ENCODE measurements at regions not wholly inside any gene's neighbourhood (a gene's known extent, or its start where the extent isn't known, plus 50 kb on each side); places are given as distances from the start of the nearest gene placed in this dataset.

DNA sequence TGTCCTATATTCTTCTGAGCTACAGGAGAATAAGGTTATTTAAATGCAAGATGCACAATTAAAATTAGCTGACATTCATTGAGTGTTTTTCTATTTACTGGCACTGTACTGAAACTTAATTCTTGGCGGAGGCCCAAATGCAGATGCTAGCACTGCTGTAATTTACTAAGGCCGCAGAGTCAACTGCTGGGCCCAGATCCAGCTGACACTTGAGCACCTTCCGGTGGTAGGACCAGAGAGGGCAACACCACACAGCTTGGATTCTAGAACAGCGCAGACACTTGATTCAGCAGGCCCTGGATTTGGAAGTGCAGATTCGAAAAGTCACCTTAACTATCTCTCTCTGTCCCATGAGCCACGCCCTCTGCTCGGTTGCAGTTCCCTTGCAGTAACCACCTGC is 228.6 kb upstream of the TMEM72 start:
- TF ChIP-seq, protein P1, sequence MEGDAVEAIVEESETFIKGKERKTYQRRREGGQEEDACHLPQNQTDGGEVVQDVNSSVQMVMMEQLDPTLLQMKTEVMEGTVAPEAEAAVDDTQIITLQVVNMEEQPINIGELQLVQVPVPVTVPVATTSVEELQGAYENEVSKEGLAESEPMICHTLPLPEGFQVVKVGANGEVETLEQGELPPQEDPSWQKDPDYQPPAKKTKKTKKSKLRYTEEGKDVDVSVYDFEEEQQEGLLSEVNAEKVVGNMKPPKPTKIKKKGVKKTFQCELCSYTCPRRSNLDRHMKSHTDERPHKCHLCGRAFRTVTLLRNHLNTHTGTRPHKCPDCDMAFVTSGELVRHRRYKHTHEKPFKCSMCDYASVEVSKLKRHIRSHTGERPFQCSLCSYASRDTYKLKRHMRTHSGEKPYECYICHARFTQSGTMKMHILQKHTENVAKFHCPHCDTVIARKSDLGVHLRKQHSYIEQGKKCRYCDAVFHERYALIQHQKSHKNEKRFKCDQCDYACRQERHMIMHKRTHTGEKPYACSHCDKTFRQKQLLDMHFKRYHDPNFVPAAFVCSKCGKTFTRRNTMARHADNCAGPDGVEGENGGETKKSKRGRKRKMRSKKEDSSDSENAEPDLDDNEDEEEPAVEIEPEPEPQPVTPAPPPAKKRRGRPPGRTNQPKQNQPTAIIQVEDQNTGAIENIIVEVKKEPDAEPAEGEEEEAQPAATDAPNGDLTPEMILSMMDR (IDR thresholded peaks at IDR 0.05; ENCODE audit: insufficient read depth, low read depth, low read length, missing control alignments) = no peak
- no peak overlapping the region for H3K4me3 ChIP-seq (ENCODE audit: low read depth, low read length)
- no peak for DNase-seq (ENCODE audit: low read depth)

DNA sequence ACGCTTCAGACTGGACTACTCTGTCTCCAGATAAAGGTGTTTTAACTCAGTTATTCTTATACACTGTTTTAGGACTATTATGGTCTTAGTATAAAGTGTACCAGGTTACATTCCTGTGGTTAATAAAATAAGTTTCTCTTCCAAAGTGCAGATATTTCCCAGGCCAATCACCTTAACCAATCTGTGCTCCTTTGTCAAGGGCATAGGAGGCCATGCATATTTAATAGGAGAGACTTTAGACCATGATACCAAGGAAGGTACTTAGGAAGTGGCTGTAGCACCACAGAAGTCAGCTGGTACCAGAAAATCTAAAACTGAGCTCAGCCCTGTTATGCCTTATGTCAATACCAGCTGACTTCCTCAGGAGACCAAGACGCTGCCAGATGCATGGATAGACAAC is 226.5 kb upstream of the TMEM72 start:
- no peak overlapping the region for H3K4me3 ChIP-seq (ENCODE audit: low read depth, low read length)
- TF ChIP-seq, protein P1 (IDR thresholded peaks at IDR 0.05; ENCODE audit: insufficient read depth, low read depth, low read length, missing control alignments) = no peak
- no peak for DNase-seq (ENCODE audit: low read depth)

- no peak overlapping the region for H3K4me3 ChIP-seq (ENCODE audit: low read depth, low read length)
- TF ChIP-seq, protein P1 (IDR thresholded peaks at IDR 0.05; ENCODE audit: insufficient read depth, low read depth, low read length, missing control alignments) = no peak
- DNase-seq (ENCODE audit: low read depth) = no peak
Observed at GRCh38 chr10:44685220-44685619, 225.9 kb upstream of the TMEM72 start.

GRCh38 chr10:44685747-44686146 is 225.4 kb upstream of the TMEM72 start:
- no peak overlapping the region for H3K4me3 ChIP-seq (ENCODE audit: low read depth, low read length)
- TF ChIP-seq, protein P1 (IDR thresholded peaks at IDR 0.05; ENCODE audit: insufficient read depth, low read depth, low read length, missing control alignments) = no peak
- DNase-seq (ENCODE audit: low read depth) = no peak

- TF ChIP-seq, protein P1 (IDR thresholded peaks at IDR 0.05; ENCODE audit: insufficient read depth, low read depth, low read length, missing control alignments) = no peak
- no peak overlapping the region for H3K4me3 ChIP-seq (ENCODE audit: low read depth, low read length)
- DNase-seq (ENCODE audit: low read depth) = no peak
Observed at GRCh38 chr10:44689368-44689767, 221.8 kb upstream of the TMEM72 start.

GRCh38 chr10:44696496-44696895 is 214.6 kb upstream of the TMEM72 start:
- no peak for DNase-seq (ENCODE audit: low read depth)
- TF ChIP-seq, protein P1 (IDR thresholded peaks at IDR 0.05; ENCODE audit: insufficient read depth, low read depth, low read length, missing control alignments) = no peak
- H3K4me3 ChIP-seq (ENCODE audit: low read depth, low read length) = no peak overlapping the region

GRCh38 chr10:44697116-44697515 is 214.0 kb upstream of the TMEM72 start:
- TF ChIP-seq, protein P1 (IDR thresholded peaks at IDR 0.05; ENCODE audit: insufficient read depth, low read depth, low read length, missing control alignments) = no peak
- DNase-seq (ENCODE audit: low read depth) = no peak
- no peak overlapping the region for H3K4me3 ChIP-seq (ENCODE audit: low read depth, low read length)
